ENCODE measurements at regions not wholly inside any gene's neighbourhood (a gene's known extent, or its start where the extent isn't known, plus 50 kb on each side); places are given as distances from the start of the nearest gene placed in this dataset.
A peak's percentile ranks its signal among the peaks of the same experiment; 100 is the strongest.

- H3K9ac ChIP-seq (ENCODE audit: low read length in 3 of 3): no peak overlapping the region
- H3K27ac ChIP-seq (ENCODE audit: low read depth in 2 of 2, low read length in 2 of 2): no peak overlapping the region
- no peaks in the 10 kb centered on the region for H3K4me1 ChIP-seq (ENCODE audit: control insufficient read depth in 2 of 3, insufficient read depth in 2 of 3, low read depth in 1 of 3, low read length in 3 of 3)
- DNase-seq (no peak), FAIRE-seq (no peak)
- no peaks in the 10 kb centered on the region for H3K27me3 ChIP-seq (ENCODE audit: control insufficient read depth, insufficient read depth, low read length)
- H3K9me3 ChIP-seq (ENCODE audit: control insufficient read depth in 2 of 3, insufficient read depth in 1 of 3, low read length in 3 of 3): peaks cover 0 to 7% (median 4%) of the 10 kb centered on the region in 3 donors
- no peak overlapping the region for H3K4me3 ChIP-seq (ENCODE audit: low read length in 3 of 3)
- intact Hi-C loops (cut with DNase I): no loop called here
- TF ChIP-seq, protein P1, sequence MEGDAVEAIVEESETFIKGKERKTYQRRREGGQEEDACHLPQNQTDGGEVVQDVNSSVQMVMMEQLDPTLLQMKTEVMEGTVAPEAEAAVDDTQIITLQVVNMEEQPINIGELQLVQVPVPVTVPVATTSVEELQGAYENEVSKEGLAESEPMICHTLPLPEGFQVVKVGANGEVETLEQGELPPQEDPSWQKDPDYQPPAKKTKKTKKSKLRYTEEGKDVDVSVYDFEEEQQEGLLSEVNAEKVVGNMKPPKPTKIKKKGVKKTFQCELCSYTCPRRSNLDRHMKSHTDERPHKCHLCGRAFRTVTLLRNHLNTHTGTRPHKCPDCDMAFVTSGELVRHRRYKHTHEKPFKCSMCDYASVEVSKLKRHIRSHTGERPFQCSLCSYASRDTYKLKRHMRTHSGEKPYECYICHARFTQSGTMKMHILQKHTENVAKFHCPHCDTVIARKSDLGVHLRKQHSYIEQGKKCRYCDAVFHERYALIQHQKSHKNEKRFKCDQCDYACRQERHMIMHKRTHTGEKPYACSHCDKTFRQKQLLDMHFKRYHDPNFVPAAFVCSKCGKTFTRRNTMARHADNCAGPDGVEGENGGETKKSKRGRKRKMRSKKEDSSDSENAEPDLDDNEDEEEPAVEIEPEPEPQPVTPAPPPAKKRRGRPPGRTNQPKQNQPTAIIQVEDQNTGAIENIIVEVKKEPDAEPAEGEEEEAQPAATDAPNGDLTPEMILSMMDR (IDR thresholded peaks at IDR 0.05; ENCODE audit: borderline replicate concordance, extremely low read depth, insufficient read depth): no peak
- no peaks in the 10 kb centered on the region for H3K36me3 ChIP-seq (ENCODE audit: control insufficient read depth in 2 of 3, insufficient read depth in 3 of 3, low read length in 3 of 3)
Measured at GRCh38 chr3:13177641-13178040, 104.4 kb upstream of the IQSEC1 start.

DNA sequence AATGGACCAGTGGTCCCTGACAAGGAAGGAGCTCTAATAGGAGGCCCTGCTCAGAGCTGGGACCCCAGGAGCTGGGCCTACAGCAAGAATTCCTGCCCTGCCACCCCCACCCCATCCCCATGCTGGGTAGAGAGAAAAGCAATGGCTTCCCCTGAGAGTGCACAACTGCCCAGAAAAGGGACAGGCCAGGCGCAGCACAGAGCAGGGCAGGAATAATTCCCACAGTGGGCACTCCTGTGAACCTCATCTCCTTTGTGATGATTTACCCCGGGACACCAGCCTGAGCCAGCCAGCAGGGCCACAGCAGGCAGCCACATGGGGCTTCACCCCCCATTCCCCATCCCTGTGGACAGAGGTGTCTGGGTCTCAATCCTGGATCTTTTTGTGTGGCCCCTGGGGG is 104.0 kb upstream of the IQSEC1 start:
- no peak overlapping the region for H3K27ac ChIP-seq (ENCODE audit: low read depth in 2 of 2, low read length in 2 of 2)
- H3K27me3 ChIP-seq (ENCODE audit: control insufficient read depth, insufficient read depth, low read length): no peaks in the 10 kb centered on the region
- H3K4me3 ChIP-seq (ENCODE audit: low read length in 3 of 3): no peak overlapping the region
- H3K4me1 ChIP-seq (ENCODE audit: control insufficient read depth in 2 of 3, insufficient read depth in 2 of 3, low read depth in 1 of 3, low read length in 3 of 3): no peaks in the 10 kb centered on the region
- no peaks in the 10 kb centered on the region for H3K36me3 ChIP-seq (ENCODE audit: control insufficient read depth in 2 of 3, insufficient read depth in 3 of 3, low read length in 3 of 3)
- peaks cover 0 to 7% (median 4%) of the 10 kb centered on the region in 3 donors for H3K9me3 ChIP-seq (ENCODE audit: control insufficient read depth in 2 of 3, insufficient read depth in 1 of 3, low read length in 3 of 3)
- peak in 1 of 5 donors; percentile 35 for DNase-seq
- no peak for FAIRE-seq
- intact Hi-C loops (cut with DNase I): no loop called here
- TF ChIP-seq, protein P1 (IDR thresholded peaks at IDR 0.05; ENCODE audit: borderline replicate concordance, extremely low read depth, insufficient read depth): no peak
- no peak overlapping the region for H3K9ac ChIP-seq (ENCODE audit: low read length in 3 of 3)

- no peaks in the 10 kb centered on the region for H3K27me3 ChIP-seq (ENCODE audit: control insufficient read depth, insufficient read depth, low read length)
- H3K4me1 ChIP-seq (ENCODE audit: control insufficient read depth in 2 of 3, insufficient read depth in 2 of 3, low read depth in 1 of 3, low read length in 3 of 3): no peaks in the 10 kb centered on the region
- TF ChIP-seq, protein P1 (IDR thresholded peaks at IDR 0.05; ENCODE audit: borderline replicate concordance, extremely low read depth, insufficient read depth): no peak
- no peaks in the 10 kb centered on the region for H3K36me3 ChIP-seq (ENCODE audit: control insufficient read depth in 2 of 3, insufficient read depth in 3 of 3, low read length in 3 of 3)
- no peak for FAIRE-seq
- peaks cover 0 to 7% (median 4%) of the 10 kb centered on the region in 3 donors for H3K9me3 ChIP-seq (ENCODE audit: control insufficient read depth in 2 of 3, insufficient read depth in 1 of 3, low read length in 3 of 3)
- H3K27ac ChIP-seq (ENCODE audit: low read depth in 2 of 2, low read length in 2 of 2): no peak overlapping the region
- H3K4me3 ChIP-seq (ENCODE audit: low read length in 3 of 3): no peak overlapping the region
- DNase-seq: peak in 1 of 5 donors; percentile 21
- no peak overlapping the region for H3K9ac ChIP-seq (ENCODE audit: low read length in 3 of 3)
- intact Hi-C loops (cut with DNase I): no loop called here
Measured at GRCh38 chr3:13176445-13176844, 103.2 kb upstream of the IQSEC1 start.

DNA sequence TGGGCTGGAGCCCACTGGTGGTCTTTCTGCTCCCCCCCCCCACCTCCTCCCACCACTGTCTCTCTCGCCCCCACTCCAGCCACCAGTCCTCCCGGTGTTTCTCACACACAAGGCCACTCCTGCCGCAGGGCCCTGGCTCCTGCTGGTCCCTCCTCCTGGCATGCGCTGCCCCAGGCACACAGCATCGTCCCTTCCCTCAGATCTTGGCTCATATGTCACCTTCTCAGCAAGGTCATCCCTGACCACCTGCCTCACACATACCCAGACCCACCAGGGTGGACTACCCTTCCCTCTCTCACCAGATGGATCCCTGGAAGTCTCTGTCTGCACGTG is 101.5 kb upstream of the IQSEC1 start:
- Histone ChIP-seq H3K4me3 (ENCODE audit: low read length in 3 of 3) (no peak overlapping the region), H3K4me1 (ENCODE audit: control insufficient read depth in 2 of 3, insufficient read depth in 2 of 3, low read depth in 1 of 3, low read length in 3 of 3) (no peaks in the 10 kb centered on the region), H3K27me3 (ENCODE audit: control insufficient read depth, insufficient read depth, low read length) (no peaks in the 10 kb centered on the region), H3K9me3 (ENCODE audit: control insufficient read depth in 2 of 3, insufficient read depth in 1 of 3, low read length in 3 of 3) (peaks cover 0 to 7% (median 4%) of the 10 kb centered on the region in 3 donors), H3K9ac (ENCODE audit: low read length in 3 of 3) (no peak overlapping the region), H3K36me3 (ENCODE audit: control insufficient read depth in 2 of 3, insufficient read depth in 3 of 3, low read length in 3 of 3) (no peaks in the 10 kb centered on the region), H3K27ac (ENCODE audit: low read depth in 2 of 2, low read length in 2 of 2) (no peak overlapping the region)
- intact Hi-C loops (cut with DNase I): no loop called here
- FAIRE-seq: no peak
- TF ChIP-seq, protein P1 (IDR thresholded peaks at IDR 0.05; ENCODE audit: borderline replicate concordance, extremely low read depth, insufficient read depth): no peak
- no peak for DNase-seq
